A673 (cell line): ENCODE measurements at regions not wholly inside any gene's neighbourhood (a gene's known extent, or its start where the extent isn't known, plus 50 kb on each side); places are given as distances from the start of the nearest gene placed in this dataset.
"Not testable (repeated sequence)": the region's sequence is repeated elsewhere in the genome, so short reads cannot be mapped to it uniquely, and the experiment has no call there.

Experiments
- BruUV-seq: library from RNA; stranded (reverse); fragments of 400-500 nt; replicated peaks from 2 replicates; lab custom pipeline; 2021; lab: Mats Ljungman, UMichigan
- CTCF ChIA-PET: fragments of 300-600 bp; sonication (Branson Sonifier 250); formaldehyde crosslinking; loops from one replicate; lab custom pipeline; 2022; ENCODE audit warnings: antibody characterized with exemption; lab: Charles Lee
- POLR2A ChIA-PET: fragments of 300-600 bp; sonication (Branson Sonifier 250); formaldehyde crosslinking; loops from one replicate; lab custom pipeline; 2022; ENCODE audit warnings: antibody characterized with exemption; ENCODE audit not compliant: low non-redundant PET; lab: Charles Lee
- DNase-seq: peaks from one replicate; pipeline ENCODE4 v3.0.0-alpha.2; 2015; ENCODE audit warnings: low spot score
- H3K27ac ChIP-seq: fragments of 200-600 bp; sonication (generic); 2 replicates; pipeline ENCODE4 v1.5.1; 2016; ENCODE audit warnings: mixed run types, low read depth, mild to moderate bottlenecking, mixed read lengths, antibody characterized with exemption, low read length; ENCODE audit not compliant: poor library complexity, severe bottlenecking
- H3K27me3 ChIP-seq: fragments of 200-600 bp; sonication (generic); replicated peaks from 2 replicates; pipeline ENCODE4 v1.6.1; 2017; ENCODE audit warnings: mixed run types, low read depth, mild to moderate bottlenecking, mixed read lengths, antibody characterized with exemption, low read length; ENCODE audit not compliant: insufficient read depth, poor library complexity
- H3K36me3 ChIP-seq: fragments of 200-600 bp; sonication (generic); 2 replicates; pipeline ENCODE4 v1.6.1; 2016; ENCODE audit warnings: mixed run types, mild to moderate bottlenecking, mixed read lengths, antibody characterized with exemption, low read length; ENCODE audit not compliant: insufficient read depth, poor library complexity, severe bottlenecking
- H3K4me1 ChIP-seq: fragments of 200-600 bp; sonication (generic); 2 replicates; pipeline ENCODE4 v1.6.1; 2017; ENCODE audit warnings: mixed run types, mild to moderate bottlenecking, mixed read lengths, antibody characterized with exemption, low read length; ENCODE audit not compliant: insufficient read depth, poor library complexity, severe bottlenecking
- H3K4me3 ChIP-seq: fragments of 200-600 bp; sonication (generic); 2 replicates; pipeline ENCODE4 v1.5.1; 2016; ENCODE audit warnings: low read depth, mixed run types, mild to moderate bottlenecking, mixed read lengths, low read length; ENCODE audit not compliant: poor library complexity, severe bottlenecking
- H3K9me3 ChIP-seq: fragments of 200-600 bp; sonication (generic); 2 replicates; pipeline ENCODE4 v1.6.1; 2016; ENCODE audit warnings: mixed run types, low read depth, mild to moderate bottlenecking, mixed read lengths, antibody characterized with exemption, low read length; ENCODE audit not compliant: poor library complexity, severe bottlenecking
- CTCF ChIP-seq: fragments of 300-800, 200-600 bp; sonication (generic); conservative IDR thresholded peaks from 2 replicates; pipeline ENCODE4 v1.5.1; 2017; ENCODE audit warnings: low read depth, mild to moderate bottlenecking, antibody characterized with exemption, low read length, moderate library complexity, mixed read lengths
- EZH2 ChIP-seq: fragments of 200-600 bp; sonication (generic); IDR thresholded peaks from 2 replicates; pipeline ENCODE4 v1.6.1; 2017; ENCODE audit warnings: borderline replicate concordance, low read depth, mild to moderate bottlenecking, mixed read lengths, antibody characterized with exemption, low read length; ENCODE audit not compliant: poor library complexity, severe bottlenecking
- intact Hi-C: fragments of 100-400 bp; cut with micrococcal nuclease; formaldehyde crosslinking; loops from one replicate; pipeline ENCODE4 v1.10.0; 2022; ENCODE audit not compliant: unreplicated experiment

- Histone ChIP-seq H3K4me1 (no peaks in the 10 kb centered on the region), H3K4me3 (no peak overlapping the region), H3K36me3 (no peaks in the 10 kb centered on the region), H3K27ac (no peak overlapping the region), H3K9me3 (no peaks in the 10 kb centered on the region), H3K27me3 (no peaks in the 10 kb centered on the region)
- no peak for TF ChIP-seq CTCF
- no peak for TF ChIP-seq EZH2
- BruUV-seq = no TSS peak
- no peak for DNase-seq
- intact Hi-C loops = no loop called here
- POLR2A ChIA-PET = no interaction called here
- CTCF ChIA-PET = no interaction called here
Measured at GRCh38 chr22:48919187-48919590, 908.5 kb downstream of the BRD1 start.

DNA sequence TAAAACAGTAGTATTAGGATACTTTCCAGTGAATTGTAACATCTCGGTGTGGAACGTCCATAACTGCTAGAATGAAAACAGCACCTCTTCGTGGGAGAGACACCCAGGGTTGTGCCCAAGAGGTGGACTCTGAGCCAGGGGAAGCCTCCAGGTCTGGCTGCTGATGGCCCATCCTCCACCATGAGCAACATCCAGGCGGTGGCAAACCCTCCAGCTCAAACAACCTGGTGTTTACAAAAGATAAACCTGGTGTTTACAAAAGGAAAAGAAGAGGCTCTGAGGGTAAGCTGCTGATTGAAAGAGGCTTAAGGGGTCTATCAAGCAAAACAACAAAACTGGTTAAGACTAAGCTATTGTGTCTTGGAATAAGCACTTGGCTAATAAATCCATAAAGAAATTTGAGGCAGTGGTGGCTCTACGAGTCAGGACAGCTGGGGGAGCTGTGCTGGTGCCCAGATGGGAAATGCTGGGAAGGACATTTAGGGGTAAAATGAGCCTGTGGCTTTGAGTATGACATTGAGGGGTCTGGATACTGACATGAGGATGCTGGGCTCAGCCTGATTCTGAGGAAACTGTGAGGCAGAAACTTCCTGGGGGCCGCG is 909.0 kb downstream of the BRD1 start:
- POLR2A ChIA-PET = no interaction called here
- no peak for DNase-seq
- Histone ChIP-seq H3K27ac (no peak overlapping the region), H3K27me3 (no peaks in the 10 kb centered on the region), H3K9me3 (no peaks in the 10 kb centered on the region), H3K36me3 (no peaks in the 10 kb centered on the region), H3K4me3 (no peak overlapping the region), H3K4me1 (no peaks in the 10 kb centered on the region)
- CTCF ChIA-PET = no interaction called here
- BruUV-seq = no TSS peak
- intact Hi-C loops = no loop called here
- TF ChIP-seq EZH2 (no peak), CTCF (no peak)

GRCh38 chr22:48912356-48913066 is 915.2 kb downstream of the BRD1 start:
- H3K27me3 ChIP-seq, H3K27ac ChIP-seq, BruUV-seq, DNase-seq, intact Hi-C loops, CTCF ChIA-PET, POLR2A ChIA-PET, H3K4me1 ChIP-seq, H3K36me3 ChIP-seq, H3K9me3 ChIP-seq, H3K4me3 ChIP-seq: not testable (repeated sequence)

DNA sequence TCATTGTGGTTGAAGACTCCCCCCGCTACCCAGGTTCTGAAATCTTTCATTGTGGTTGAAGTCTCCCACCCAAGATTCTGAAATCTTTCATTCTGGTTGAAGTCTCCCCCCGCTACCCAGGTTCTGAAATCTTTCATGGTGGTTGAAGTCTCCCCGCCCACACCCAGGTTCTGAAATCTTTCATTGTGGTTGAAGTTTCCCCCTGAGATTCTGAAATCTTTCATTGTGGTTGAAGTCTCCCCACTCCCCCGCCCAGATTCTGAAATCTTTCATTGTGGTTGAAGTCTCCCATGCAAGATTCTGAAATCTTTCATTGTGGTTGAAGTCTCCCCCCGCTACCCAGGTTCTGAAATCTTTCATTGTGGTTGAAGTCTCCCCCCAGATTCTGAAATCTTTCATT is 916.0 kb downstream of the BRD1 start:
- BruUV-seq, H3K27me3 ChIP-seq, H3K9me3 ChIP-seq, intact Hi-C loops, DNase-seq, POLR2A ChIA-PET, H3K36me3 ChIP-seq, H3K4me1 ChIP-seq, CTCF ChIA-PET, H3K4me3 ChIP-seq, H3K27ac ChIP-seq: not testable (repeated sequence)

DNA sequence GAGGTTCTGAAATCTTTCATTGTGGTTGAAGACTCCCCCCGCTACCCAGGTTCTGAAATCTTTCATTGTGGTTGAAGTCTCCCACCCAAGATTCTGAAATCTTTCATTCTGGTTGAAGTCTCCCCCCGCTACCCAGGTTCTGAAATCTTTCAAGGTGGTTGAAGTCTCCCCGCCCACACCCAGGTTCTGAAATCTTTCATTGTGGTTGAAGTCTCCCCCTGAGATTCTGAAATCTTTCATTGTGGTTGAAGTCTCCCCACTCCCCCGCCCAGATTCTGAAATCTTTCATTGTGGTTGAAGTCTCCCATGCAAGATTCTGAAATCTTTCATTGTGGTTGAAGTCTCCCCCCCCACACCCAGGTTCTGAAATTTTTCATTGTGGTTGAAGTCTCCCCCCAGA is 916.6 kb downstream of the BRD1 start:
- DNase-seq, BruUV-seq, H3K4me1 ChIP-seq, CTCF ChIA-PET, H3K27me3 ChIP-seq, POLR2A ChIA-PET, H3K9me3 ChIP-seq, H3K27ac ChIP-seq, H3K36me3 ChIP-seq, intact Hi-C loops, H3K4me3 ChIP-seq: not testable (repeated sequence)
